ENCODE measurements at regions not wholly inside any gene's neighbourhood (a gene's known extent, or its start where the extent isn't known, plus 50 kb on each side); places are given as distances from the start of the nearest gene placed in this dataset.

GRCh38 chr4:188841523-188841922 lies 702.3 kb downstream of the TRIML1 start:
- no peak for DNase-seq (ENCODE audit: low read depth)

- no peak for DNase-seq (ENCODE audit: low read depth)
Measured at GRCh38 chr4:188854436-188854835, 715.2 kb downstream of the TRIML1 start.

GRCh38 chr4:188858696-188859095 lies 719.5 kb downstream of the TRIML1 start:
- DNase-seq (ENCODE audit: low read depth), result no peak

GRCh38 chr4:188864741-188865140 lies 725.5 kb downstream of the TRIML1 start:
- no peak for DNase-seq (ENCODE audit: low read depth)

GRCh38 chr4:188867796-188868195 lies 728.6 kb downstream of the TRIML1 start:
- no peak for DNase-seq (ENCODE audit: low read depth)

GRCh38 chr4:188869581-188869980 lies 730.3 kb downstream of the TRIML1 start:
- DNase-seq (ENCODE audit: low read depth), result no peak

- no peak for DNase-seq (ENCODE audit: low read depth)
Measured at GRCh38 chr4:188872809-188873208, 733.6 kb downstream of the TRIML1 start.

GRCh38 chr4:188876881-188877280 lies 737.6 kb downstream of the TRIML1 start:
- DNase-seq (ENCODE audit: low read depth), result no peak

GRCh38 chr4:188879598-188879997 lies 740.4 kb downstream of the TRIML1 start:
- no peak for DNase-seq (ENCODE audit: low read depth)

- no peak for DNase-seq (ENCODE audit: low read depth)
Measured at GRCh38 chr4:188887905-188888304, 748.7 kb downstream of the TRIML1 start.

- DNase-seq (ENCODE audit: low read depth), result no peak
Measured at GRCh38 chr4:188892837-188893236, 753.6 kb downstream of the TRIML1 start.

GRCh38 chr4:188903986-188904385 lies 764.7 kb downstream of the TRIML1 start:
- no peak for DNase-seq (ENCODE audit: low read depth)

GRCh38 chr4:188904617-188905016 lies 765.4 kb downstream of the TRIML1 start:
- no peak for DNase-seq (ENCODE audit: low read depth)

GRCh38 chr4:188905248-188905647 lies 766.0 kb downstream of the TRIML1 start:
- no peak for DNase-seq (ENCODE audit: low read depth)

- DNase-seq (ENCODE audit: low read depth), result no peak
Measured at GRCh38 chr4:188911199-188911598, 772.0 kb downstream of the TRIML1 start.

- no peak for DNase-seq (ENCODE audit: low read depth)
Measured at GRCh38 chr4:188911707-188912106, 772.5 kb downstream of the TRIML1 start.

GRCh38 chr4:188915175-188915574 lies 775.9 kb downstream of the TRIML1 start:
- DNase-seq (ENCODE audit: low read depth), result no peak

GRCh38 chr4:188918787-188919186 lies 779.5 kb downstream of the TRIML1 start:
- DNase-seq (ENCODE audit: low read depth), result no peak

GRCh38 chr4:188930822-188931221 lies 791.6 kb downstream of the TRIML1 start:
- DNase-seq (ENCODE audit: low read depth), result no peak

GRCh38 chr4:188934320-188934962 lies 795.2 kb downstream of the TRIML1 start:
- no peak for DNase-seq (ENCODE audit: low read depth)

- no peak for DNase-seq (ENCODE audit: low read depth)
Measured at GRCh38 chr4:188941524-188942119, 802.4 kb downstream of the TRIML1 start.

- no peak for DNase-seq (ENCODE audit: low read depth)
Measured at GRCh38 chr4:188942606-188943005, 803.4 kb downstream of the TRIML1 start.

GRCh38 chr4:188949596-188949995 lies 810.4 kb downstream of the TRIML1 start:
- no peak for DNase-seq (ENCODE audit: low read depth)

- DNase-seq (ENCODE audit: low read depth), result no peak
Measured at GRCh38 chr4:188955066-188955465, 815.8 kb downstream of the TRIML1 start.

All from activated T-helper 9 cell treated with anti-CD3 and anti-CD28 coated beads, Interleukin-2, amount 50 U/mL, for 16 hours (primary cell).